NCI-H774 (cell line): ENCODE measurements at regions not wholly inside any gene's neighbourhood (a gene's known extent, or its start where the extent isn't known, plus 50 kb on each side); places are given as distances from the start of the nearest gene placed in this dataset.
"Not testable (repeated sequence)": the region's sequence is repeated elsewhere in the genome, so short reads cannot be mapped to it uniquely, and the experiment has no call there.

Source experiments
- DNase-seq: peaks from one replicate; lab custom pipeline; 2025; lab: John Stamatoyannopoulos, UW

DNA sequence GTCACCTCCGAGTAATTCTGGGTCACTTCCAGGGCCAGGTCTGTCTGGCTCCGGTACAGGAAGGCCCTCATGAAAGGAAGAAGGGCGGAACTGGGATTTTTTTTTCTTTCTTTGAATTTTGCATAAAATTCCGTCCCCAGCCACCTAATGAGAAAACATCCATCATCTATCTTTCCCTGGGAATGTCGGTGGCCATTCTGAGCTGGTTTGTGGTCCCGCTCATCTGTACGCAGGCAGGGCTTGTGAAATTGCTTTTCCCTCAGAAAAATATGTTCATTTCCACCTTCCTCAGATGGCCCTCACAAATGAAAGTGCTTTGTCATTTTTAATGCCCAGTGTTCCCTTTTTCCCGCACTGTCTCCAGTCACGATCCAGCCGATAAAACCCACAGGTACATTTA, 353.0 kb upstream of the ZFHX3 start:
- DNase-seq: no peak

DNA sequence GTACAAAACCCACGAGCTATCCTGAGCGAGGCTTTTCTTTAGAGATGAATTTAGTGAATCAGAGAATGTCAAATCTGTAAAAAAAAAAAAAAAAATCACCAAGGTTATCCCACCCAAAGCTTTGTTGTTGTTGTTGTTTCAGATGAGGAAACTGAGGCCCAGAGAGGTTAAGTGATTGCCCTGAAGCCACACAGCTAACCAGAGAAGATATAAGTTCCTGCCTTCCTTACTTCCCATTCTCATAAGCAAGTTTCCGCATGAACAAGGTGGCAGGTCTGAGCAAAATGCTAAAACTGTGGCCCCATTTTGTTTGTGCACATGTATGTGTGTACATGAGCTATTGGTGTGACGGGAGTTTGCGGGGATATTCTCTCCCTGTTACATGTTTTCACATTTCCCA, 352.1 kb upstream of the ZFHX3 start:
- no peak for DNase-seq

DNA sequence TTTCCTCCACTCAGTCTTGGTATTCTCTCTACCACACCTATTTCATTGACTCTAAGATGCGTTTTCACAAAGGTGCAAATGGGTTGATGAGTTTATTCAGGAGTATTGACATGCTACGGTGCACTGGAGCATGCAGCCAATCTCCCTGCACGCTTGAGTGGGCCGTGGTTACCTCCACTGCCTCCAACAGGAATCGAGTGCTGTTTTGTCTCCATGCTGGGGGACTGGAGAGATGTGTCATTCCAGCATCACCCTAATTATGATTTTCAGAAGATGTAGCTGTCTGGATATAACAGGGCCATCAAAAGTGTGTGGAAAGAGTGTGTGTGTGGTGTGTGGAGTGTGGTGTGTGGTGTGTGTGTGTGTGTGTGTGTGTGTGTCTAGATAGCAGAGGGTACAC, 351.6 kb upstream of the ZFHX3 start:
- DNase-seq: no peak

DNA sequence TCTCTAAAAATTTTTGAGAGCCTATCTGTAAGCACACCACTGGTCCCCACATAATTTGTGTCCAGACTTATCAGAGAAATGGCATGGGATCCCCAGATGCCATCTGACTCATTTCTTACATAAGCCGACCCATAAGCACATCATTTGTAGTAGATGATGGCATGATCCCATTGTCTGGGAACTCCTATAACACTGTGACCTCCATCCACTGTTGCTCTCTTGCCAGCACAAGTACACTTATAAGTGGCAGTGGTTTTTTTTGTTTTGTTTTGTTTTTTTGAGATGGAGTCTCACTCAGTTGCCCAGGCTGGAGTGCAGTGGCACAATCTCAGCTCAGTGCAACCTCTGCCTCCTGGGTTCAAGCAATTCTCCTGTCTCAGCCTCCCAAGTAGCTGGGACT, 350.7 kb upstream of the ZFHX3 start:
- DNase-seq: not testable (repeated sequence)

DNA sequence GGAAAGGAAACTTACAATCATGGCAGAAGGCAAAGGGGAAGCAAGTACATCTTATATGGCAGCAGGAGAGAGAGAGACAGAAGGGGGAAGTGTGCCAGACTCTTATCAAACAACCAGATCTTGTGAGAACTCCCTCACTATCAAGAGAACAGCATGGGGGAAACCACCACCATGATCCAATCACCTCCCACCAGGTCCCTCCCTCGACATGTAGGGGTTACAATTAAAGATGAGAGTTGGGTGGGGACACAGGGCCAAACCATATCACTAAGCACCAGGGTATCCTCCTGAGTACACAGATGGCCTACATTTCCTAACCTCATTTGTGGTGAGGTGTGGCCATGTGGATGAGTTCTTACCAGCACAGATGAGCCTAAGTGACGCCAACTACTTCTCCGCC, 348.6 kb upstream of the ZFHX3 start:
- DNase-seq: no peak

DNA sequence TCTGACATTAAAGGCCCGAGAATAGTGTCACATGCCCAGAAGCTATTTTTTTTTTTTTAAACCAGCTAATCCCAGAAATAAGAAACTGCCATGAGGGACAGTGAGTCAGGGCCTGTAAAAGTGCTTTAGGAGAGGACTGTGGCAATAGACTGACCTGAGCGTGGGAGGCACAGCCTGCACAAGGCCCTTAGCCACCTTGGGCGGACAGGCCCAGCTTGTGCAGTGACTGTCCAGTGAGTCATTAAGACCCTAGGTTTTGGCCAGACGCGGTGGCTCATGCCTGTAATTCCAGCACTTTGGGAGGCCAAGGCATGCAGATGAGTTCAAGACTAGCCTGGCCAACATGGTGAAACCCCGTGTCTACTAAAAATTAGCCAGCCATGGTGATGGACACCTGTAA, 343.0 kb upstream of the ZFHX3 start:
- DNase-seq: no peak

DNA sequence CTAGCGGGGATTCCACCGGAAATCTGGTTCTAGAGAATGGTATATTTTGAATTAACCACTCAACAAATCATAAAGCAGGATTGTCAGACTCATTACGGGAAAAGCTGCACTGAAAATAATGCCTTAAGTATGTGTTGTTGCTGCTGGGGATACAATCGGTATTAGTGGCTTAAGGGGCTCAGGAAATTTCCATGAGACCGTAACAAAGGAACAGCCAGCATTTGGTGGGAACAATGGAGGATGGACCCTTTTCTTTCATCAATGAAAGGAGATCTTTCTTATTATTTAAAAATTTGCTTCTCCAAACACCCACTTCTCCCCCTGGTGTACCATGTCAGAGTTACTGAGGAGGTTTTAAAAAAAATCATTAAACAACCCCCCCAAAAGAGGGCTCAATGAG, 342.6 kb upstream of the ZFHX3 start:
- DNase-seq: no peak

DNA sequence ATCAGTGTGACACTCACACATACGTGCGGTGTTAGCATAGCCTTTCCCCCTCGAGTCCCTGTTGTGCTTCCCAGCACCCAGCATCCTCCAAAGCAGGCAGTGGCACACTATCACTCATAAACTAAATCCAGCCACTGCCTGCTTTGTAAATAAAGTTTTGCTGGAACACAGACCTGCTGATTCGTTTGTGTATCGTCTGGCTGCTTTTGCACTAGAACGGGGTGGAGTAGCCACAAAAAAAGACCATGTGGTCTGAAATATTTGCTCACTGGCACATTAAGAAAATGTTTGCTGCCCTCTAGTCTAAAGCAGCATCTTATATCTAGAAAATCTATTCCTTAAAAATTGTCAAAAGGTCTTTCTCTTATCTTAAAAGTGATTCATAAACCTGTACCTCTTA, 341.2 kb upstream of the ZFHX3 start:
- DNase-seq: no peak

DNA sequence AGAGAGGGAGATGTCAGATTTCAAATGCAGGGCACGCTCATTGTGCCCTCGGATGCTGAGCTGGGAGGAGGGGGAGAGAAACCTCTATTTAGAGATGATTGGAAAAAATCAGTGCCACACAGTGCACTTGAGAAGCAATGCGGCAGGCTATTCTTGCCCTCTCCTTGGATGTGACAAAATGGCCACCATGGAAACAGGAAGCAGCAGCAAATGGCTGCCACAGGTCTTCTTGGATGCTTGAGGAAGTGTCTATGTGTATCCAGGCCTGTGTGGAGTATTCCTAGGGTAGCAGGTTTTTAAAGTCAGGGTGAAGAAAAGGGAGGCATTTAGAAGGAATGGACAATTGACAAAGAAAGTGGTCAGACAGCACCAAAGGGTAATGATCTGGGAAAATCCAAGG, 340.1 kb upstream of the ZFHX3 start:
- DNase-seq: no peak

DNA sequence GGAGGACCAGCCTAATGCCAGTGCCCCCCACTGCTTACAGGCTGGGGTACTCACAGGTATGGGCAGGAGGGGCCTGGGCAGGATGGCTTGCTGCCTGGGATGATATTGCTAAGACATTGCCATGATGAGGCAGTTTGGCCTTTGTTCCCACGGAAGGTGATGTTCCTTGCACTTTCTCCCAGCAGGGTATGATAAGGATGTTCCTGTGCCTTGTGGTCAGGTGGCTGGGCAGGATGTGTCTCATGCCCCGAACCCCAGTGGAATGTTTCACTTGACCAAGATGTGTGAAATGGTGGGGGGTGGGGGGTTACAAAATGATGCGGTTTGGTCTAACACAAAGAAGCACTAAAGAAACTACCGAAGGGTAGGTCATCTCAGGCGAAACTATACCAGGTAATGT, 337.8 kb upstream of the ZFHX3 start:
- no peak for DNase-seq

DNA sequence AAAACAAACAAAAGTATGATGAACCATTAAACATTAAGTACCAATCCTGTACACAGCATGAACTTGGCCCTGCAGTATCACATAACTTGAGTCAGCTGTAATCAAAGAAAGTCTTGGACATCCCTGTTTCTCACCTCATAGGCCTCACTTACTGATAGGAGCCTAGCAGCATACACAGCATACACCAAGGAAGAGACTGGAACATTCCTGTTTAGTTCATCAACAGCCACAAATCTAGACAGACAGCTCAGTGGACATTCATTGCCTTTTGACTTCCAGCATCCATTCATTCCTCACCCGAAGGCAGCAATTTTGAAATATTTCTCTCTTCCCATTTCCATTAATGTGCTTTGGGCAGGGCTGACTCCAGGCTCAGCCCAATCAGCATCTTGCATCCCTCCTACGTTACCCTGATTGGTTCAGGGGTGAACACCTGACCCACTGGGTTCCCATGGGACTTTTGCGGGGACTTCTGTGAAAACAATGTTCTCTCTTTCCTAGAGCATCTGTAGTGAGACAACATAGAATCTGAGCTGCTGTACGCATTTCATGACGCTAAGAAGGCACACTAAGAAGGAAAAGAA, 336.7 kb upstream of the ZFHX3 start:
- DNase-seq: no peak

DNA sequence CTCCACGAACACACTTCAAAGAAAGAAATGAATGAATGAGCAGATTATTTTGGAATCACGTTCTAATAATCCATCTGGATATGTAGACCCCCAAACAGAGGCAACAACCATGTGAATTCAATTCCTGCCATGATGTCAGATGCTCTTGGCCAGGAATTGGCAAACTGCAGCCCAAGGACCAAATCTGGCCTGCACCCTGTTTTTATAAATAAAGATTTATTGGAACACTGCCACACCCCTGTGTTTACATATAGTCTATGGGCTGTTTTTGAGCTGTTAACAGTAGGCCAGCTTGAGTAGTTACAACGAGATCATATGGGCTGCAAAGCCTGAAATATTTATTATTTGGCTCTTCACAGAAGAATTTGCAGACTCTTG, 336.0 kb upstream of the ZFHX3 start:
- no peak for DNase-seq

DNA sequence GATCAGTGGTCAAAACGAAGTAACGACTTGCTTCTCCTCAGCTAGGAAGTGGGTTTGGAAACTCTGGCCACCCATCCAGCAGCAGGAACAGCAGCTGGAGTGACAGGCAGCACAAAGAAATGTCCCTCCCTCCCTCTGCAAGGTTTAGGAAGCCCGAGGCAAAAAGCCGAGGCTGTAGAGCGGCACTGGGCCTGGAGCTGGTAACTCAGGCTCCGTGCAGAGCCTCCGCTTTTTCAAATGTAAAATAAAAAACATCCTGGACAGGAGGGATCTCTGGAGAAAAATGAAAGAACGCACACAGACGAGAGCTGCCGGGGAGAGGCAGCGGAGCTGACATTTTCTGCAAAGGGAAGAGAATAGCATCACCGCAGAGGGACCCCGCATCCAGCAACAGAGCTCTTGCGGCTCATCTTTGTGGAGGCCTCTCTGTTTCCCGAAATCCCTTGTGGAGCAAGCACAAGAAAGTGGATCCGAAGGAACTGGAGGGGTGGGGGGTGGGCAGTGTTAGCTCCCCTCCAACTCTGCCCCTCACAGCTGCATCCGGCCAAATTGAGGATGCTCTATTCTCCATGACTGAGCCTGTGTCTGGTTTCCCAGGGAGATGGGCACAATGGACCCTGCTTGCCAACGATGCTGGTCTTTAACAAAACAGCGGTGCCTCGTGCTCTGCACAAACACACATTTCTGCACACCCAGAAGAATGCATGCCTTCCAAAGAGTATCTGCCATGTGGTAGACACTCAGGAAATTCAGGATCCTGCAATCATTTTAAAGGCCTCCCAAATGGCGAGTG, 335.5 kb upstream of the ZFHX3 start:
- DNase-seq: no peak

DNA sequence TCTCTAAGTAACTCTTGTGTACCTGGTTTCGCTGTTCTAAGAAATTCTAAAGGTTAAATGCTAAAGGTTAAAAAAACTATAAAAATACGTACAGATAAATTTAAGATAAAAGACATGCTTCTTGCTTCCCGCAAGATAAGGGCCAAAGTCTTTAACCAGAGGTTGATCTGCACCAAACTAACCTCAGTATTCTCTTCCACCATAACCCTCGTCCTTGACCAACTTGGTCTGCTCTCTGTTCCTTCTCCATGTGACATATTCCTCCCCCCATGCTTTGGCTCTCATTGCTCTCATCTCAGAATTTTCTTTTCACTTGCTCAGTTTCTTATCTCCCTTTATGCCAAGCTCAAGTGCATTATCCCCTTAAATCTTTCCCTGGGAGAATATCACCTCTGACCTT, 330.5 kb upstream of the ZFHX3 start:
- no peak for DNase-seq

DNA sequence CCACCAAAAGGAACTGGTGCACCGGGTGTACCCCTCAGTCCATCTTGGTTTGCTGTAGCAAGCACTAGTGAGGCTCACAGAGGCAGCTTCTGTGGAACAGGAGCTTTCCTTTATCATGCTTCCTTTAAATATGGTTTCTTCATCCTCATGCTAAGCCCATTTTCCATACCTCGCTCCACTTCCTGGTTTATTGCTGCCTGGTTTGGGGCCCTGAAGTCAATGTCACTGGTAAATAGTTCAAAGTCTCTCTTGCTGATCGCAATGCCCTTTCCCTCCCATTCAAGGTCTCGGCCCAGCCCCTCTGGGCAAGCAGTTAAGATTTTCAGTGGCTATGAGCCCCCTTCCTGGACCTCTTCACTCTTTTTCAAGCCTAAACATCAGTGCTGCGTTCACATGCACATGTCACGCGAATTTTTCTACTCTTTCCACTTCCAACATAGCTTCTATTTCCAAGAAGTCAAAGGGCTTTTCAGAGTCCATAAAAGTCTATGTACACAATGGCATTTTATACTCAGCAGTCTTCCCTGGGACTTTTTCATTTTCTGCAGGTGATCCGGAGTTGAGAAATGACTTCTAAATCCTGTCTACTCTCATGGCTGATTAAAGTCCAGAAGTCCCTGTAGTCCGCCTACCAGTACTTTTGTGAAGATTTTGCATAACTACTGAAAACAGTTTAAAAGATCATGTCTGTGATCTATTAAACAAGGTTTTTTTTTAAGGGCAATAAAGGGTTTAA, 323.8 kb upstream of the ZFHX3 start:
- no peak for DNase-seq

DNA sequence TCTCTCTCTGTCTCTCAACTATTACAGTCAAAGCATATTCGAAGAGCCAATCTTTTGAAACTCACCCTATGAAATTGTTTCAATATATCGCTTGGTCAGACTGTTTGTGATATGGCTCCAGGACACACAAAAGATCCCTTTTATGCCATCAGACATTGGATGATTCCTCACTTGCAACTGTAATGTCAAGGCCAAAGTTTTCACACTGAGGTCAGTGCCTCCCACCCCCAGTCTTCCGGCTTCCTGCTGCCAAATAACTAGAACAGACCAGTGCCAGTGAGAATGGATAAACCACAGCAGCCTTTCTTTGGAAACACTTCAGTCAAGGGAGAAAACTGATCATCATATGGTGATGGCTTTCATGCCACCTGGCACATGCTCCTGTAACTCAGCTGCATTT, 321.9 kb upstream of the ZFHX3 start:
- no peak for DNase-seq

DNA sequence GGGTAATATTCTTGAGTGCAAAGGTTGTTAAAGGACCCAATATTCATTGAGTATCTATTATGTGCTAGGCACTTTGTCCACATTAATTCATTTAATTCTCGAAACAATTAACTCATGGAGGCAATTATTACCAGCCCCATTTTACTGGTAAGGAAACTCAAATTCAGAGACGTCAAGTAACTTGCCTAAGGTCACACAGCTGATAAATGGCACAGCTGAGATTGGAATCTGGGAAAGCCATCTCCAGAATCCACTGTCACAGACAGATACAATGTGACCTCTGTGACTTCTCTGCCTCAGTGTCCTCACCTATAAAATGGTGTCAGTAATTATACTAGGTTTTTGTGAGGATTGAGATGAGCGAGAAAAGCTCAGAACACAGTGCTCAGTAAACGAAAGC, 320.8 kb upstream of the ZFHX3 start:
- DNase-seq: no peak

DNA sequence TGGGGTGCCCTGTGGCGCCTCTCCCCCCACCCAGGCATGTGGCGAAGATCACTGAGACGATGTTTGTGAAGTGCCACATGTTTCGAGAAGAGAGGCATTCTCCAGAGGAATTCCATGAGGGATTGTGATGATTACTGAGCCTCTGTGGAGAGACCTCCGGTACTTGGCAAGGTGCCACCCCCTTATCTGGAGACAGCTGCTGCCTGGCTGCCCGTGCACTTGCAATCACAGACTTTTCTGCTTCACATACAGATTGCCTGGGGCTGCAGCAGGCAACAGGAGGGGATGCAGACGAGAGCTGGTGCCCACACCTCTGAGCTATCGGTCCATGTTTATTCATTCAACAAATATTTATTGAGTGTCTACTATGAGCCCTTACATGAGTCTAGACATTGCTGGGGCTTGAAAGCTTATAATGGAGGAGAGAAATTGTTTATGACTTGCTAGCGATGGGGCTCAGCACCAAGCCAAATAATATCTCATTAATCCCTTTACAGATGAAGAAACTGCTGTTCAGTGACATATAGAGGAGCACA, 317.2 kb upstream of the ZFHX3 start:
- DNase-seq: no peak

DNA sequence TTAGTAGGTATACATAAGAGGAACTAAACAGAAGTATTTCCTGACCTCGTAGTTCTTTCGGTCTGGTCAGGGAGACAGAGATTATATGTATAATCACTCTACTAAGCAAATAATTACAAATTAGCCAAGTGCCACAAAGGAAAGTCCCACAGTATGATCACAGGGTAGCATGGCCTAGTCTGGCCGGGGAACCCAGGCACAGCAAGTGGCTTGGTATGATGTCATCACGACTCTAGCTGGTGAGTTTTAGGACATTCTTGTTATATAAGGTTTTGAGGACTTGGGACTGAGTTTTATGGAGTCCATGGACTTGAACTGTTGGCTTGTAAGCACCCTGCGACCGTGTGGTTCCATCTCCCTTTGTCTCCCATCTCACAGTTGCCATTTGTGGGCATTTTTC, 316.5 kb upstream of the ZFHX3 start:
- DNase-seq: no peak

DNA sequence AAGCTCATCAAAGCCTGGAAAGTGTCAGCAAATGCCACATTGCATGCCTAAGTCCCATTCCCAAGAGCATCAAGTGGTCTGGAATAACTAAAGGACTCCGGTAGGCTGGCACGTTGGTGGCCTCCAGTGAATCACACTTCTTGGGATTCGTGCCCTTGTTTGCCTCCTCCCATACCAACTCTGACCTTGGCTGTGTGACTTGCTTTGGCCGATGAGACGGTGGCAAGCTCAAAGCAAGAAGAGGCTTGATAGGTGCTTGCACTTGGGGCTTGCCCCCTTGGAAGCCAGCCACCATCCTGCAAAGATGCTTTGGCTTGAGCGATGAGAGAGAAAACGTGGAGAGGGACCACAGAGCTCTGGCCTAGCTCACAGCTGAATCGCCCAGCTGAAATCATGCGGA, 313.1 kb upstream of the ZFHX3 start:
- DNase-seq: no peak

DNA sequence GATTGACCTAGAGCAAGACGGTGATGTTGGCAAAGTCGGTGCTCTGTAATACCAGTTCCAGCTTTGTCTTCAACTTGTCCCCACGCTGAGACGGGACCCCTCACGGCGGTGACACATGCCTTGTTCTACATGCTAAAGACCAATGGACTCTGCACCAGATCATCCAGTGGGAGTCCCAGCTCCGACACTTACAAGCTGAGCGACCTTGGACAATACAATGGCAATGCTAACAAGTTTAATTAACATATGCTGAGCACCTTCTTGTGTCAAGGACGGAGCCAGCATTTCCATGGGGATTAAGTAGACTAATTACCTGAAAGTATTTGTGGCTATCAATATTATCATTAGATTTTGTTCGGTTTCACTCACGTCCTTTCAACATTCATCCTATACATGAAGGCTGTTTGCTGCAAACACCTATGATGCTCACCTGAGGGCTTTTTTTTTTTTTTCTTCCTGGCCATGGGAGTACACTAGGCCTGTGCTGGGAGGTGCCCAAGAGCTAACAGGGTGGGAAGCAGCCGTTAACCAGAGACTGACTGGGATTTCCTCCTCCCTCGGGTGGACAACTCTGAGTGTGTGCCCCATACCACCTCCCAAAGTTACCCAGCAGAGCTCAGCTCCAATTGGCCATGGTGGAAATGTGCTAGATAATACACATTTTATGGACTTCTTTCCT, 308.6 kb upstream of the ZFHX3 start:
- DNase-seq: no peak

DNA sequence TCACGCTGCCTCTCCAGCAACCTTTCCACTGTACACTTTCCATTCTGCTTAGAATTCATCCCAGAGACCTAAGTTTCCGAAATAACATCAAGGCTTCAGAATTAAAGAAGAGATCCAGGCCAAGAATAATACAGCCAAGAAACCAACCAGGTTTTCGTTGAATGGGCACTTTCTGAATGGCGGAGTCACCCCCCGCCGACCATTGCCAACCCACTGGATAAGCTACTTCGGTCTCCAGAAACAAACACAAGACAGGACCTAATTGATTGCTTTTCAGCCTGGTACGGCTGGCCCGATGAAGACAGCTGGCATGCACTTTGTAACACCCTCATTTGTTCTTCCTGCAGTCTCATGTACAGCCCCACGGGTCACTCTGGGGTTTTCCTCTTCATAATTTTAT, 308.1 kb upstream of the ZFHX3 start:
- DNase-seq: no peak

DNA sequence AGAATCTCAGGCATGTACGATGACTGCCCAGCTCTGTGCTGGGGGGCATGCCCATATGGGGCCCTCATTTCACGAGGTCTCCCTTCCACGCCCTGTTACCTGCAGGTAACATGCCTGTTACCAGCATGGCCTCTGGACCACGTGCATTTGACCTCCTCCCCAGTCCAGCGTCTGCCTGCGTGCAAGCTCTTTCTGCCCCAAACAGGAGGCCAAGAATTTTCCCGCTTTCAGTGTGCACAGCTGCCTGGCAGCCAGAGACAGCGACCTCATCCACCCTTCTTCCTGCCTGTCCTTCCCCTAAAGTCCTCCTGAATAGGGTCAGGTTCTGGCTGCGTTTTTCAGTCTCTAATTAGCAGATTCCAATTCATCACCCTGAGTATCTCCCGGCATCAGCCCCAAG, 306.5 kb upstream of the ZFHX3 start:
- DNase-seq: no peak
